Right atrium auricular region (tissue), 2 donors: ENCODE measurements at regions not wholly inside any gene's neighbourhood (a gene's known extent, or its start where the extent isn't known, plus 50 kb on each side); places are given as distances from the start of the nearest gene placed in this dataset.
A peak's percentile ranks its signal among the peaks of the same experiment; 100 is the strongest.
"Not testable (repeated sequence)": the region's sequence is repeated elsewhere in the genome, so short reads cannot be mapped to it uniquely, and the experiment has no call there.

Experiments
- DNase-seq: peaks from one replicate; pipeline ENCODE4 v3.0.0-alpha.2; 2019; ENCODE audit warnings: low spot score
- H3K27ac ChIP-seq, 2 donors: fragments of 200-600 bp; sonication (generic); 1 replicate in 1 of 2; 2 replicates in 1 of 2; pipeline ENCODE4 v1.5.1; 2016 to 2019
- H3K27me3 ChIP-seq, 2 donors: fragments of 200-600 bp; sonication (generic); one replicate each; pipeline versions ENCODE4 v1.5.1 to v1.6.0; 2017 to 2019
- H3K36me3 ChIP-seq: fragments of 200-600 bp; sonication (generic); one replicate; pipeline ENCODE4 v1.5.1; 2016
- H3K4me1 ChIP-seq, 2 donors: fragments of 200-600 bp; sonication (generic); one replicate each; pipeline versions ENCODE4 v1.5.1 to v1.6.0; 2017 to 2019
- H3K4me3 ChIP-seq, 2 donors: fragments of 200-600 bp; sonication (generic); 1 replicate in 1 of 2; 2 replicates in 1 of 2; pipeline ENCODE4 v1.5.1; 2017 to 2019; ENCODE audit warnings: mild to moderate bottlenecking in 1 of 2, moderate library complexity in 1 of 2
- H3K9me3 ChIP-seq, 2 donors: fragments of 200-600 bp; sonication (generic); one replicate each; pipeline ENCODE4 v1.5.1; 2019
- CTCF ChIP-seq, 2 donors: fragments of 200-600 bp; sonication (generic); IDR thresholded peaks; one replicate each; pipeline ENCODE4 v1.5.1; 2019; ENCODE audit warnings: antibody characterized with exemption in 2 of 2

- DNase-seq, result no peak
- H3K9me3 ChIP-seq, result no peaks in the 10 kb centered on the region
- no peaks in the 10 kb centered on the region for H3K4me1 ChIP-seq
- no peak overlapping the region for H3K4me3 ChIP-seq
- no peak for TF ChIP-seq CTCF (IDR thresholded peaks at IDR 0.05)
- no peaks in the 10 kb centered on the region for H3K27me3 ChIP-seq
- H3K27ac ChIP-seq, result no peak overlapping the region
- H3K36me3 ChIP-seq, result no peaks in the 10 kb centered on the region
Measured at GRCh38 chr10:128189176-128189575, 63.0 kb upstream of the MKI67 start.

GRCh38 chr10:128191847-128192246, 65.6 kb upstream of the MKI67 start:
- Histone ChIP-seq H3K27me3 (no peaks in the 10 kb centered on the region), H3K36me3 (no peaks in the 10 kb centered on the region), H3K4me3 (no peak overlapping the region), H3K27ac (no peak overlapping the region), H3K4me1 (no peaks in the 10 kb centered on the region), H3K9me3 (no peaks in the 10 kb centered on the region)
- DNase-seq, result no peak
- no peak for TF ChIP-seq CTCF (IDR thresholded peaks at IDR 0.05)

GRCh38 chr10:128201826-128202225, 75.6 kb upstream of the MKI67 start:
- H3K36me3 ChIP-seq, H3K9me3 ChIP-seq, H3K27ac ChIP-seq, H3K4me1 ChIP-seq, H3K4me3 ChIP-seq, H3K27me3 ChIP-seq, DNase-seq: not testable (repeated sequence)

- Histone ChIP-seq H3K27me3 (no peaks in the 10 kb centered on the region), H3K4me3 (no peak overlapping the region), H3K27ac (no peak overlapping the region), H3K4me1 (no peaks in the 10 kb centered on the region), H3K9me3 (no peaks in the 10 kb centered on the region), H3K36me3 (no peaks in the 10 kb centered on the region)
- no peak for DNase-seq
- no peak for TF ChIP-seq CTCF (IDR thresholded peaks at IDR 0.05)
Measured at GRCh38 chr10:128203028-128203427, 76.8 kb upstream of the MKI67 start.

- not testable (repeated sequence) for H3K4me3 ChIP-seq, H3K27me3 ChIP-seq, H3K9me3 ChIP-seq, DNase-seq, H3K4me1 ChIP-seq, H3K27ac ChIP-seq, H3K36me3 ChIP-seq
Measured at GRCh38 chr10:128205591-128205990, 79.4 kb upstream of the MKI67 start.

- Histone ChIP-seq H3K36me3 (no peaks in the 10 kb centered on the region), H3K9me3 (no peaks in the 10 kb centered on the region), H3K4me3 (no peak overlapping the region), H3K27ac (no peak overlapping the region), H3K27me3 (no peaks in the 10 kb centered on the region), H3K4me1 (peaks cover 0 to 13% of the 10 kb centered on the region in 2 donors)
- no peak for TF ChIP-seq CTCF (IDR thresholded peaks at IDR 0.05)
- no peak for DNase-seq
Measured at GRCh38 chr10:128206676-128207075, 80.5 kb upstream of the MKI67 start.

GRCh38 chr10:128209862-128210214, 83.6 kb upstream of the MKI67 start:
- Histone ChIP-seq H3K27me3 (no peaks in the 10 kb centered on the region), H3K27ac (no peak overlapping the region), H3K4me3 (peak overlapping the region; percentile 54 to 71), H3K4me1 (peaks cover 0 to 13% of the 10 kb centered on the region in 2 donors), H3K9me3 (no peaks in the 10 kb centered on the region), H3K36me3 (no peaks in the 10 kb centered on the region)
- TF ChIP-seq CTCF (IDR thresholded peaks at IDR 0.05), result no peak
- no peak for DNase-seq
